RWPE1 (cell line): ENCODE measurements at regions not wholly inside any gene's neighbourhood (a gene's known extent, or its start where the extent isn't known, plus 50 kb on each side); places are given as distances from the start of the nearest gene placed in this dataset.

Experiments used
- CTCF ChIA-PET: fragments of 350-600 bp; sonication (Branson Sonifier 250); formaldehyde crosslinking; extraction: SDS; loops from one replicate; lab custom pipeline; 2021; lab: Yijun Ruan, JAX
- POLR2A ChIA-PET: fragments of 400-600 bp; formaldehyde crosslinking; extraction: SDS; loops from one replicate; lab custom pipeline; 2020; ENCODE audit warnings: antibody characterized with exemption; ENCODE audit not compliant: low non-redundant PET; lab: Yijun Ruan, JAX
- DNase-seq: peaks from one replicate; pipeline ENCODE4 v3.0.0; 2012; ENCODE audit warnings: low spot score
- H3K27ac ChIP-seq: fragments of 450-650 bp; 2 replicates; pipeline ENCODE4 v1.5.1; 2017
- CTCF ChIP-seq: fragments of 450-650 bp; conservative IDR thresholded peaks from 2 replicates; pipeline ENCODE4 v1.5.1; 2017; ENCODE audit warnings: low read depth, mild to moderate bottlenecking

GRCh38 chr3:81173514-81173913, 587.9 kb downstream of the GBE1 start:
- DNase-seq, result no peak
- H3K27ac ChIP-seq, result no peak overlapping the region
- ChIA-PET POLR2A (no interaction called here), CTCF (interaction anchor here (0.8 kb wide), 1 partner anchor 111 kb away, joined by 3 read pairs; no protein-coding TSS in a partner anchor)
- TF ChIP-seq CTCF, result no peak; the same call in 1 of the 2 replicates

GRCh38 chr3:81170298-81170697, 591.1 kb downstream of the GBE1 start:
- no peak for DNase-seq
- POLR2A ChIA-PET, result no interaction called here
- H3K27ac ChIP-seq, result no peak overlapping the region
- CTCF ChIA-PET, result no interaction called here
- TF ChIP-seq CTCF, result no peak

GRCh38 chr3:81164806-81165205, 596.6 kb downstream of the GBE1 start:
- TF ChIP-seq CTCF, result no peak
- POLR2A ChIA-PET, result no interaction called here
- no peak for DNase-seq
- CTCF ChIA-PET, result no interaction called here
- H3K27ac ChIP-seq, result no peak overlapping the region

GRCh38 chr3:81161851-81162250, 599.6 kb downstream of the GBE1 start:
- DNase-seq, result no peak
- ChIA-PET CTCF (no interaction called here), POLR2A (no interaction called here)
- TF ChIP-seq CTCF, result no peak
- no peak overlapping the region for H3K27ac ChIP-seq

GRCh38 chr3:81161100-81161499, 600.3 kb downstream of the GBE1 start:
- ChIA-PET CTCF (no interaction called here), POLR2A (no interaction called here)
- no peak for TF ChIP-seq CTCF
- H3K27ac ChIP-seq, result no peak overlapping the region
- DNase-seq, result no peak

GRCh38 chr3:81154611-81155143, 606.8 kb downstream of the GBE1 start:
- no peak for TF ChIP-seq CTCF
- ChIA-PET CTCF (no interaction called here), POLR2A (no interaction called here)
- DNase-seq, result no peak
- no peak overlapping the region for H3K27ac ChIP-seq
